Lower lobe of right lung (tissue), 2 donors: ENCODE measurements at regions not wholly inside any gene's neighbourhood (a gene's known extent, or its start where the extent isn't known, plus 50 kb on each side); places are given as distances from the start of the nearest gene placed in this dataset.

ENCODE experiments used
- ATAC-seq, 2 donors: fragments of 200-7000 bp; cut with Tn5 transposase; one replicate each; pipeline ENCODE4 v1.9.1; 2020 to 2022; ENCODE audit warnings: mild to moderate bottlenecking in 2 of 2, moderate library complexity in 2 of 2
- DNase-seq: peaks from one replicate; pipeline ENCODE4 v3.0.0-alpha.2; 2020
- H3K27ac ChIP-seq: fragments of 200-600 bp; one replicate; pipeline ENCODE4 v1.8.0; 2022
- H3K27me3 ChIP-seq: fragments of 200-600 bp; one replicate; pipeline ENCODE4 v1.8.0; 2022; ENCODE audit warnings: low read depth
- H3K36me3 ChIP-seq: fragments of 200-600 bp; one replicate; pipeline ENCODE4 v1.8.0; 2022; ENCODE audit warnings: mild to moderate bottlenecking
- H3K4me1 ChIP-seq: fragments of 200-600 bp; one replicate; pipeline ENCODE4 v1.8.0; 2022
- H3K4me3 ChIP-seq: fragments of 200-600 bp; one replicate; pipeline ENCODE4 v1.8.0; 2022; ENCODE audit warnings: mild to moderate bottlenecking
- H3K9me3 ChIP-seq: fragments of 200-600 bp; one replicate; pipeline ENCODE4 v1.8.0; 2022
- intact Hi-C: fragments of 100-400 bp; cut with DNase I; formaldehyde crosslinking; loops from one replicate; pipeline ENCODE4 v1.11.0; 2022
- TF ChIP-seq, protein P1 (sequence below): fragments of 200-600 bp; IDR thresholded peaks from one replicate; pipeline ENCODE4 v1.8.0; 2022; ENCODE audit warnings: antibody characterized with exemption, mild to moderate bottlenecking
- donor health status: DM: no; HTN: yes; CAD: no; lungs with severe emphysema.

DNA sequence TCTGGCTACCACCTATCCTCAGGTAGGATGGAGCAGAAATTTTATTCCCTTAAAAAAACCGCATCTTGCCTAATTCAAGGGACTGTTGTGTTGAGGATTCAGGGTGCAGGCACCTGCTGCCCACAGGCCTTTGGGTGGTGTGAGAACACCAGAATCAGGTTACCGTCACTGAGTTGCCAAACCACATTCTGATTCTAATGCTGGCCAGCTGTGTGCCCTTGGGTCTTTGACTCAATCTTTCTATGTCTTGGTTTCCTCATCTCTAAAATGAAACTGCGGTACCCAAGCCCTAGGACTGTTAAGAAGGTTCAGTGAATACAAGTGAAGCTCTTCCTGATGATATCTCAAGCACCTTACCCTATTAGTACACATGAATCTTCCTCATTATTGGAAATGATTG is 827.3 kb downstream of the DHX35 start:
- DNase-seq (no peak), ATAC-seq (no peak)
- Histone ChIP-seq H3K36me3 (no peaks in the 10 kb centered on the region), H3K27ac (no peak overlapping the region), H3K27me3 (no peaks in the 10 kb centered on the region), H3K9me3 (no peaks in the 10 kb centered on the region), H3K4me1 (no peaks in the 10 kb centered on the region), H3K4me3 (no peak overlapping the region)
- intact Hi-C loops, result no loop called here
- TF ChIP-seq, protein P1, sequence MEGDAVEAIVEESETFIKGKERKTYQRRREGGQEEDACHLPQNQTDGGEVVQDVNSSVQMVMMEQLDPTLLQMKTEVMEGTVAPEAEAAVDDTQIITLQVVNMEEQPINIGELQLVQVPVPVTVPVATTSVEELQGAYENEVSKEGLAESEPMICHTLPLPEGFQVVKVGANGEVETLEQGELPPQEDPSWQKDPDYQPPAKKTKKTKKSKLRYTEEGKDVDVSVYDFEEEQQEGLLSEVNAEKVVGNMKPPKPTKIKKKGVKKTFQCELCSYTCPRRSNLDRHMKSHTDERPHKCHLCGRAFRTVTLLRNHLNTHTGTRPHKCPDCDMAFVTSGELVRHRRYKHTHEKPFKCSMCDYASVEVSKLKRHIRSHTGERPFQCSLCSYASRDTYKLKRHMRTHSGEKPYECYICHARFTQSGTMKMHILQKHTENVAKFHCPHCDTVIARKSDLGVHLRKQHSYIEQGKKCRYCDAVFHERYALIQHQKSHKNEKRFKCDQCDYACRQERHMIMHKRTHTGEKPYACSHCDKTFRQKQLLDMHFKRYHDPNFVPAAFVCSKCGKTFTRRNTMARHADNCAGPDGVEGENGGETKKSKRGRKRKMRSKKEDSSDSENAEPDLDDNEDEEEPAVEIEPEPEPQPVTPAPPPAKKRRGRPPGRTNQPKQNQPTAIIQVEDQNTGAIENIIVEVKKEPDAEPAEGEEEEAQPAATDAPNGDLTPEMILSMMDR, result no peak

DNA sequence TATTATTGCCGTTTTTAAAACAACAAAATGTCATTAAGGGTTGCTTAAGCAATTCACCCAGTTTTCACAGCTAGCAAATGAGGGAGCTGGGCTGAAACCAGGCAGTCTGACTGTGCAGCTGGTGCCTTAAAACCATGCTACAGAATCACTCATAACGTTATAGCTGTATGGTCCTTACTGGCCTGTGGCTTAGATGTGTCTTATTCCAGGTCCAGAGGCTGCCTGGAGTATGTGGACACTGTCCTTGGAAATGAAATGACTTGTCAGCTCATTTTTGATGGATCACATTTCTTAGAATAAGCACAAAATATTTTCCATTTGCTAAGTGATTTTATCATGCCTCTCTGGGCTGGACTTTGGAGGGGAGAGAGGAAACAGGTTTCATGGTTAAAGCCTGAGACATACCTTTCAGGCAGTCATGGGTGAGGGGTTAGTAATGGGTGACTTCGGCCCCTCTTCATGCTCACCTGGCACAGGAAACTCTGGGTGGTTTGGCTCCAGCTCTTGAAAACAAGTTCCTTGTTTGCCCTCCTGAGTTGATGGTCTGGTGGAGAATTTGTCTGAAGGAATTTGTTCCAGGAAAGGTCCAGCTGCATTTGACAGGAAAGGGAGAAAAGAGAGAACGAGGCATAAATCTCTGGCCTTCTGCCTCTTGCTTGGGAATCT is 823.2 kb downstream of the DHX35 start:
- TF ChIP-seq, protein P1, result no peak
- no peak for DNase-seq
- ATAC-seq, result no peak
- Histone ChIP-seq H3K4me1 (no peaks in the 10 kb centered on the region), H3K27ac (no peak overlapping the region), H3K4me3 (no peak overlapping the region), H3K36me3 (no peaks in the 10 kb centered on the region), H3K9me3 (no peaks in the 10 kb centered on the region), H3K27me3 (no peaks in the 10 kb centered on the region)
- intact Hi-C loops, result no loop called here

DNA sequence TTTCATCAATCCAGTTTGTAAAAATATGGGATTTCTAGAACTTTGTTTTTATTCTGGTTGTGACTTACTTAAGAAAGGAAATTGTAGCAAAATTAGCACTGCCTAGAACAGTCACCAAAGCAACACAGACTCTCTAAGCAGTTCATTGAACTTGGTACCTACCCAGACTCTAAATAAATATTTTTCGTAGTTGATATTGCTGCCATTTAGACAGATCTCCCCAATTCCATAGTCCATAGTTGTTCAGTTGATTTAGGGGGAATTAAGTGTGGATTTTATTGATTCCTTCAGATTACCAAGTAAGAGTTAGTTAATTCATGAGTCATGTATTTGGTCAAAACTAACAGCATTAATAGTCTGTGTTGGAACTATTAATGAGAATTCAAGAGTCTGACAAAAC is 822.5 kb downstream of the DHX35 start:
- Histone ChIP-seq H3K36me3 (no peaks in the 10 kb centered on the region), H3K4me3 (no peak overlapping the region), H3K9me3 (no peaks in the 10 kb centered on the region), H3K27me3 (no peaks in the 10 kb centered on the region), H3K27ac (no peak overlapping the region), H3K4me1 (no peaks in the 10 kb centered on the region)
- DNase-seq (no peak), ATAC-seq (no peak)
- intact Hi-C loops, result no loop called here
- TF ChIP-seq, protein P1, result no peak

DNA sequence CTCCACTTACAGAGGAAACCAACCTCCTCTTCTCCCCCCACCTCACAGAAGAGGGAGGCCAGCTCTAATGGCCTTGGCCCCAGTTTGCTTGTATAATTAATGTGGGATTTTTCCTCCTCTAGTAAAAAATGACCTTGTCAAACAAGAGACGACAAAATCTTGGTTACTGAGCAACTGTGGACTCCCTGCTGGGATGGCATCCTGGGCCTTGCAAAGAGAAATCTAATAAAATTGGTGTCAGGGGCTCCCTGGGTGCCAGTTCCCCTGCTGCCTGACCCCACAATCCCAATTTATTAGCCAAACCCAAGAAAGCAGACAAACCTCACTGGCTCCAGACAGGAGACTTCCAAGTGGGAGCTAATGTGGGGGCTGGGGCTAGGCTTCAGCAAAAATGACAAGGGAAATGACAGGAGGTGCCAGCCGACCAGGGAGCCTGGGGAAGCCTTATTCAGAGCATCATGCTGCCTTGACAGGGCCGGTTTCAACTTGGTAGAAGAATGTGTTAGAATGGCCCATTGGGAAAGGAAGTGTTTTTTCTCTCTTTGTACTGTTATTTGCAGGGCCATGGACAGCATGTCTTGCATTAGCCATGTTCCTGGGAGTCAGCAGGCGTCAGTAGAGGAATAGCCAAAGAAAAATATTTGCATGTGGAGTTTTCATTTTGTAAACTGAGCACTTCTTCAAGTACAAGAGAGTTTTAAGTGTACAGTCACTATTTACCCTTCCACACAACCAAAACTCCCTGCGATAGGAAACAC is 816.9 kb downstream of the DHX35 start:
- intact Hi-C loops, result no loop called here
- Histone ChIP-seq H3K36me3 (no peaks in the 10 kb centered on the region), H3K4me3 (no peak overlapping the region), H3K27me3 (no peaks in the 10 kb centered on the region), H3K9me3 (no peaks in the 10 kb centered on the region), H3K27ac (no peak overlapping the region), H3K4me1 (peaks cover 4% of the 10 kb centered on the region)
- TF ChIP-seq, protein P1, result no peak
- ATAC-seq, result no peak
- DNase-seq, result no peak

DNA sequence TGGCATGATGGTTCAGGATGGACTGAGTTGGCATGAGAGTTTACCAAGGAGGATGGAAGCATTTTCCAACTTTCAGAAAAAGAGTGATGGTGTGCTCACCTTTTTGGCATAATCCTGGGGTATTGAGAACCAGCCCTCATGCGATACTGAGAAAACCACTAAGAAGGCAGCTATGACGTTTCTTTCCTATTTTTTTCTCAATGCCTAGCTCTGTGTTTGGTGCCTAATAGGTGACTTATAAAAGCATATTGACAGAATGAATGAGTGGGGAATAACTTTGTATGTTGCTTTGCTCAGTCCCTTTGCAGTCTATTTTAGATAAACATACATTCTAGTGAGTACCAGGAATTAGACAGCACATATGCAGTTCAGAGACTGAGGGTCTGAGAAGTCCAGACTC is 816.3 kb downstream of the DHX35 start:
- no peaks in the 10 kb centered on the region for H3K27me3 ChIP-seq
- H3K4me3 ChIP-seq, result no peak overlapping the region
- H3K4me1 ChIP-seq, result peaks cover 4% of the 10 kb centered on the region
- H3K36me3 ChIP-seq, result no peaks in the 10 kb centered on the region
- DNase-seq (no peak), ATAC-seq (no peak)
- intact Hi-C loops, result no loop called here
- no peak overlapping the region for H3K27ac ChIP-seq
- TF ChIP-seq, protein P1, result no peak
- no peaks in the 10 kb centered on the region for H3K9me3 ChIP-seq
